K562 (cell line): ENCODE measurements at regions not wholly inside any gene's neighbourhood (a gene's known extent, or its start where the extent isn't known, plus 50 kb on each side); places are given as distances from the start of the nearest gene placed in this dataset.

Experiments
- ATAC-seq: fragments of 200-7000 bp; cut with Tn5 transposase; 3 replicates; pipeline ENCODE4 v1.9.1; 2020; ENCODE audit warnings: moderate library complexity
- BruUV-seq: library from RNA; stranded (reverse); fragments of 400-500 nt; replicated peaks from 2 replicates; lab custom pipeline; 2021; lab: Mats Ljungman, UMichigan
- CTCF ChIA-PET: fragments of 300-600 bp; formaldehyde crosslinking; extraction: SDS; loops from one replicate; lab custom pipeline; 2021; ENCODE audit warnings: low intra/inter-chr PET ratio; lab: Yijun Ruan, JAX
- POLR2A ChIA-PET: fragments of 300-600, 350-650 bp; sonication (Branson Sonifier 250); formaldehyde crosslinking; extraction: SDS; loops from one replicate; lab custom pipeline; 2021; ENCODE audit warnings: antibody characterized with exemption, inconsistent platforms; lab: Yijun Ruan, JAX
- DNase-seq, 4 experiments: peaks; one replicate each; pipeline versions ENCODE4 v3.0.0 to v3.0.0-alpha.2; 2011 to 2018; ENCODE audit warnings: low spot score in 3 of 4, mixed read lengths in 3 of 4; ENCODE audit errors: extremely low read depth in 1 of 4
- FAIRE-seq: peaks from 2 replicates; lab custom pipeline; 2011; peaks lifted over from hg19 to GRCh38; lab: Jason Lieb, UNC
- H2AFZ ChIP-seq: 2 replicates; pipeline ENCODE4 v1.6.0; 2011; ENCODE audit warnings: low read depth, low read length, control low read depth, inconsistent platforms
- H3K27ac ChIP-seq: fragments of 200-600 bp; 3 replicates; pipeline ENCODE4 v1.8.0; 2011; ENCODE audit warnings: low read depth, mild to moderate bottlenecking, control low read depth, inconsistent platforms, low read length, moderate library complexity, mixed read lengths; ENCODE audit errors: extremely low read depth
- H3K27me3 ChIP-seq, 2 experiments: fragments of 300-600 bp in 1 of 2; 2 replicates in 1 of 2; 3 replicates in 1 of 2; pipeline versions ENCODE4 v1.6.0 to v1.8.0; 2011; ENCODE audit warnings: inconsistent platforms in 2 of 2, low read length in 2 of 2, mild to moderate bottlenecking in 1 of 2, mixed read lengths in 1 of 2, moderate library complexity in 1 of 2; ENCODE audit not compliant: control insufficient read depth in 2 of 2, insufficient read depth in 2 of 2
- H3K36me3 ChIP-seq: fragments of 300-600 bp; 3 replicates; pipeline ENCODE4 v1.8.0; 2011; ENCODE audit warnings: mild to moderate bottlenecking, low read length, inconsistent platforms; ENCODE audit not compliant: control insufficient read depth, insufficient read depth
- H3K4me1 ChIP-seq, 2 experiments: fragments of 200-600 bp in 1 of 2; replicated peaks in 1 of 2; 2 replicates in 1 of 2; 3 replicates in 1 of 2; pipeline versions ENCODE4 v1.5.1 to v1.8.0; 2011; ENCODE audit warnings: inconsistent platforms in 2 of 2, low read length in 2 of 2, mild to moderate bottlenecking in 1 of 2, mixed read lengths in 1 of 2, moderate library complexity in 1 of 2; ENCODE audit not compliant: control insufficient read depth in 2 of 2, insufficient read depth in 2 of 2
- H3K4me2 ChIP-seq: 2 replicates; pipeline ENCODE4 v1.6.1; 2011; ENCODE audit warnings: low read length, control low read depth, inconsistent platforms, mixed read lengths; ENCODE audit not compliant: insufficient read depth
- H3K4me3 ChIP-seq: fragments of 200-600 bp; sonication (generic), shearing (Covaris generic); 2 replicates; pipeline ENCODE4 v1.5.1; 2016; ENCODE audit warnings: control low read depth, inconsistent platforms
- H3K79me2 ChIP-seq: fragments of 200-600 bp; 3 replicates; pipeline ENCODE4 v1.8.0; 2011; ENCODE audit warnings: low read length, inconsistent platforms; ENCODE audit not compliant: control insufficient read depth, insufficient read depth
- H3K9ac ChIP-seq, 2 experiments: 2 replicates each; pipeline versions ENCODE4 v1.6.0 to v1.6.1; 2011; ENCODE audit warnings: low read depth in 2 of 2, low read length in 2 of 2, control low read depth in 1 of 2, inconsistent platforms in 1 of 2, mild to moderate bottlenecking in 1 of 2, mixed read lengths in 1 of 2; ENCODE audit not compliant: insufficient read depth in 1 of 2
- H3K9me1 ChIP-seq: one replicate; pipeline ENCODE4 v1.6.0; 2011; ENCODE audit warnings: inconsistent platforms, mild to moderate bottlenecking, low read length, moderate library complexity; ENCODE audit not compliant: control insufficient read depth, insufficient read depth
- H3K9me3 ChIP-seq: replicated peaks from 2 replicates; pipeline ENCODE4 v1.5.1; 2011; ENCODE audit warnings: low read depth, low read length, inconsistent platforms; ENCODE audit not compliant: control insufficient read depth, insufficient read depth
- H4K20me1 ChIP-seq: replicated peaks from 2 replicates; pipeline ENCODE4 v1.6.1; 2011; ENCODE audit warnings: low read length, inconsistent platforms, mixed read lengths; ENCODE audit not compliant: control insufficient read depth, insufficient read depth
- GABPB2 ChIP-seq: fragments of 250-450 bp; sonication (Bioruptor Pico); conservative IDR thresholded peaks from 2 replicates; pipeline ENCODE4 v1.5.1; 2021; ENCODE audit warnings: mild to moderate bottlenecking
- NCOA1 ChIP-seq: fragments of 450-650 bp; IDR thresholded peaks from 2 replicates; pipeline ENCODE4 v1.6.1; 2016; ENCODE audit warnings: low read depth
- NCOR1 ChIP-seq: fragments of 450-650 bp; IDR thresholded peaks from 2 replicates; pipeline ENCODE4 v1.6.1; 2016; ENCODE audit warnings: mild to moderate bottlenecking, moderate library complexity
- NONO ChIP-seq, 2 experiments: fragments of 200-400 bp in 1 of 2; fragments of 450-650 bp in 1 of 2; formaldehyde crosslinking in 1 of 2; IDR thresholded peaks; 2 replicates each; pipeline ENCODE4 v1.6.1; 2017; ENCODE audit warnings: low read depth in 2 of 2, mild to moderate bottlenecking in 2 of 2, moderate library complexity in 2 of 2, low read length in 1 of 2
- SAFB ChIP-seq: fragments of 200-400 bp; formaldehyde crosslinking; IDR thresholded peaks from 2 replicates; pipeline ENCODE4 v1.6.1; 2017; ENCODE audit warnings: low read depth, low read length, borderline replicate concordance
- TAF7 ChIP-seq: fragments of 450-650 bp; IDR thresholded peaks from 2 replicates; pipeline ENCODE4 v1.6.1; 2016; ENCODE audit warnings: missing genetic modification characterization, missing compliant biosample characterization
- U2AF1 ChIP-seq: fragments of 200-400 bp; formaldehyde crosslinking; optimal IDR thresholded peaks from 2 replicates; pipeline ENCODE3; 2017; ENCODE audit warnings: mild to moderate bottlenecking, low read depth, low read length, moderate library complexity
- ZBTB49 ChIP-seq: sonication (generic); formaldehyde crosslinking; IDR thresholded peaks from 2 replicates; pipeline ENCODE4 v1.8.0; 2022; ENCODE audit warnings: missing genetic modification reagents, mild to moderate bottlenecking, borderline replicate concordance
- ZNF165 ChIP-seq: fragments of 250-450 bp; sonication (Bioruptor Pico); IDR thresholded peaks from 2 replicates; pipeline ENCODE4 v1.4.0; 2020; ENCODE audit warnings: borderline replicate concordance
- ZNF511 ChIP-seq: sonication (generic); formaldehyde crosslinking; IDR thresholded peaks from 2 replicates; pipeline ENCODE4 v1.8.0; 2022; ENCODE audit warnings: mild to moderate bottlenecking, missing genetic modification reagents
- ZNF668 ChIP-seq: fragments of 250-450 bp; sonication (Bioruptor Pico); IDR thresholded peaks from 2 replicates; pipeline ENCODE4 v1.8.0; 2022; ENCODE audit warnings: mild to moderate bottlenecking, inconsistent platforms
- WGBS: fragments of 100-300 bp; shearing (Covaris generic); methylation state at CpG from one replicate; pipeline ENCODE4 v1.1.6; 2016; ENCODE audit warnings: low coverage, mixed read lengths; ENCODE audit not compliant: insufficient coverage; ENCODE audit errors: missing lambda C conversion rate; 5-methylcytosine and 5-hydroxymethylcytosine counted together
- in situ Hi-C: fragments of 300-500 bp; cut with MboI; formaldehyde crosslinking; loops from 4 replicates; pipeline ENCODE4 v1.15.0; 2018; ENCODE audit warnings: inconsistent platforms, mixed read lengths
- intact Hi-C: fragments of 100-400 bp; cut with micrococcal nuclease; formaldehyde crosslinking; loops from 2 replicates; pipeline ENCODE4 v1.14.2; 2022

GRCh38 chr6:155708100-155708499, 252.5 kb upstream of the NOX3 start:
- no peak for ATAC-seq
- no peak for FAIRE-seq

More at GRCh38 chr6:155708100-155708499, 252.5 kb upstream of the NOX3 start:
- Histone ChIP-seq H3K4me2 (no peak overlapping the region), H3K4me3 (no peak overlapping the region), H3K9ac (no peak overlapping the region), H3K79me2 (no peaks in the 10 kb centered on the region), H3K27ac (no peak overlapping the region), H3K36me3 (no peaks in the 10 kb centered on the region), H3K9me1 (no peaks in the 10 kb centered on the region), H3K4me1 (no peaks in the 10 kb centered on the region; a peak in 1 of 5 replicates), H2AFZ (no peak overlapping the region), H3K27me3 (no peaks in the 10 kb centered on the region), H3K9me3 (no peaks in the 10 kb centered on the region), H4K20me1 (no peaks in the 10 kb centered on the region)
- 47% methylated on average over 5 of the region's 5 CpGs for WGBS
- TF ChIP-seq GABPB2 (CRISPR knock-in tag) (no peak), TAF7 (tag) (no peak), ZNF165 (CRISPR knock-in tag) (no peak), ZNF668 (CRISPR knock-in tag) (no peak), ZBTB49 (no peak), U2AF1 (no peak), NCOA1 (no peak), SAFB (no peak), NONO (IDR thresholded peaks at IDR 0.05; ENCODE audit: low read depth in 2 of 2, low read length in 1 of 2) (no peak), ZNF511 (CRISPR knock-in tag) (no peak), NCOR1 (no peak)
- no peak for DNase-seq
- POLR2A ChIA-PET: interaction anchor here (0.7 kb wide), 1 partner anchor 190 kb away, joined by 4 read pairs; no protein-coding TSS in a partner anchor
- no TSS peak for BruUV-seq
- intact Hi-C loops (no loop called here), in situ Hi-C loops (no loop called here)
- CTCF ChIA-PET: no interaction called here
